Neuronal stem cell (in vitro differentiated cells): ENCODE measurements at regions not wholly inside any gene's neighbourhood (a gene's known extent, or its start where the extent isn't known, plus 50 kb on each side); places are given as distances from the start of the nearest gene placed in this dataset.

Source experiments
- DNase-seq: peaks from one replicate; pipeline ENCODE4 v3.0.0-alpha.2; 2013; ENCODE audit warnings: low spot score
- H2AFZ ChIP-seq: one replicate; pipeline ENCODE4 v1.6.1; 2013; ENCODE audit warnings: mild to moderate bottlenecking, low read length, inconsistent platforms
- H2AK5ac ChIP-seq: 2 replicates; pipeline ENCODE4 v1.6.1; 2013; ENCODE audit warnings: low read depth, mild to moderate bottlenecking, inconsistent platforms, low read length, moderate library complexity, mixed read lengths
- H2BK120ac ChIP-seq: 2 replicates; pipeline ENCODE4 v1.6.1; 2013; ENCODE audit warnings: low read depth, mild to moderate bottlenecking, inconsistent platforms, low read length, moderate library complexity, mixed read lengths
- H2BK12ac ChIP-seq: one replicate; pipeline ENCODE4 v1.6.1; 2013; ENCODE audit warnings: low read length, inconsistent platforms
- H2BK15ac ChIP-seq: 2 replicates; pipeline ENCODE4 v1.6.1; 2013; ENCODE audit warnings: mild to moderate bottlenecking, low read length, inconsistent platforms, mixed read lengths
- H2BK5ac ChIP-seq: one replicate; pipeline ENCODE4 v1.6.1; 2013; ENCODE audit warnings: inconsistent platforms, mild to moderate bottlenecking, low read length, moderate library complexity
- H3K14ac ChIP-seq: one replicate; pipeline ENCODE4 v1.6.1; 2013; ENCODE audit warnings: low read length, inconsistent platforms
- H3K18ac ChIP-seq: 2 replicates; pipeline ENCODE4 v1.6.1; 2013; ENCODE audit warnings: low read length, inconsistent platforms
- H3K23ac ChIP-seq: 2 replicates; pipeline ENCODE4 v1.6.1; 2013; ENCODE audit warnings: low read depth, mild to moderate bottlenecking, mixed read lengths, low read length, inconsistent platforms; ENCODE audit not compliant: poor library complexity
- H3K27ac ChIP-seq: replicated peaks from 3 replicates; pipeline ENCODE4 v1.5.1; 2013; ENCODE audit warnings: low read length, inconsistent platforms
- H3K27me3 ChIP-seq, 3 experiments: 2 replicates each; pipeline ENCODE4 v1.6.1; 2013; ENCODE audit warnings: low read length in 3 of 3, mild to moderate bottlenecking in 2 of 3, inconsistent platforms in 1 of 3, low read depth in 1 of 3, mixed read lengths in 1 of 3, moderate library complexity in 1 of 3; ENCODE audit not compliant: control insufficient read depth in 3 of 3, insufficient read depth in 3 of 3
- H3K36me3 ChIP-seq, 2 donors: replicated peaks in 1 of 2; 2 replicates each; pipeline ENCODE4 v1.6.1; 2013; ENCODE audit warnings: low read length in 2 of 2; ENCODE audit not compliant: control insufficient read depth in 2 of 2, insufficient read depth in 2 of 2
- H3K4ac ChIP-seq: 2 replicates; pipeline ENCODE4 v1.6.1; 2013; ENCODE audit warnings: inconsistent platforms, mild to moderate bottlenecking, low read length, moderate library complexity
- H3K4me1 ChIP-seq, 2 donors: 1 replicate in 1 of 2; 2 replicates in 1 of 2; pipeline ENCODE4 v1.6.1; 2013; ENCODE audit warnings: low read length in 2 of 2, low read depth in 1 of 2; ENCODE audit not compliant: control insufficient read depth in 2 of 2, insufficient read depth in 1 of 2
- H3K4me2 ChIP-seq: one replicate; pipeline ENCODE4 v1.6.1; 2013; ENCODE audit warnings: mild to moderate bottlenecking, low read length, inconsistent platforms; ENCODE audit not compliant: insufficient read depth, poor library complexity, severe bottlenecking
- H3K4me3 ChIP-seq, 2 donors: 2 replicates each; pipeline ENCODE4 v1.5.1; 2013; ENCODE audit warnings: low read length in 2 of 2, mild to moderate bottlenecking in 2 of 2, inconsistent platforms in 1 of 2, moderate library complexity in 1 of 2
- H3K79me1 ChIP-seq: one replicate; pipeline ENCODE4 v1.6.1; 2013; ENCODE audit warnings: low read depth, mild to moderate bottlenecking, inconsistent platforms, low read length, moderate library complexity
- H3K9ac ChIP-seq: one replicate; pipeline ENCODE4 v1.6.1; 2013; ENCODE audit warnings: mild to moderate bottlenecking, low read depth, low read length, inconsistent platforms; ENCODE audit not compliant: poor library complexity
- H3K9me3 ChIP-seq, 2 donors: replicated peaks in 1 of 2; 2 replicates each; pipeline versions ENCODE3 to v1.6.1; 2013; ENCODE audit warnings: low read length in 2 of 2, mild to moderate bottlenecking in 2 of 2, inconsistent platforms in 1 of 2, low read depth in 1 of 2, mixed read lengths in 1 of 2, moderate library complexity in 1 of 2; ENCODE audit not compliant: control insufficient read depth in 2 of 2, insufficient read depth in 1 of 2
- H4K8ac ChIP-seq: one replicate; pipeline ENCODE4 v1.6.1; 2013; ENCODE audit warnings: low read depth, mild to moderate bottlenecking, inconsistent platforms, low read length, moderate library complexity
- H4K91ac ChIP-seq: one replicate; pipeline ENCODE4 v1.6.1; 2013; ENCODE audit warnings: low read length, low read depth, mild to moderate bottlenecking, inconsistent platforms; ENCODE audit not compliant: poor library complexity
- WGBS, 2 donors: extraction: QIAGEN DNeasy Blood & Tissue Kit; methylation state at CpG; one replicate each; pipeline ENCODE4 v1.1.7; 2013; ENCODE audit warnings: missing lambda C conversion rate in 2 of 2, mixed read lengths in 1 of 2; ENCODE audit not compliant: insufficient read length in 2 of 2, insufficient replicate concordance in 1 of 2; ENCODE audit errors: extremely low coverage in 2 of 2; 5-methylcytosine and 5-hydroxymethylcytosine counted together

DNA sequence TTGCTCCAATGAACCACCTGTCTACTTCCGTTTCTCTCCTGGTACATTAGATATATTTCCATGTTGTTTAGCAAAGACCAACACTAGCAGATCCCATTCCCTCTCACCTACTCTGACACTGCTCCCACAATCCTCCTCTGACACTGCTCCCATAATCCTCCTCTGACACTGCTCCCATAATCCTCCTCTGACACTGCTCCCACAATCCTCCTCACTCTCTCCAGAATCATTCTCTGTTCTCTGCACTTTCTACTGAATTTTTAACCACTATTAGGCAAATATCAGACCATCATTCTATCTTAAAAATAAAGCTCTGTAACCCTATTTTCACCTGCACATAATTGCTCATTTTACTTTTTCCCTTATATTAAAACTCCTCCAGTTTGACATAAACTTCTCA, 578.5 kb upstream of the PCDH20 start:
- H3K9ac ChIP-seq, result no peak overlapping the region
- H3K4me2 ChIP-seq, result no peak overlapping the region
- H3K36me3 ChIP-seq, result no peaks in the 10 kb centered on the region
- H4K91ac ChIP-seq, result no peak overlapping the region
- no CpG with 5 or more reads among the region's 1 CpG for WGBS, 2 donors
- H3K4me3 ChIP-seq, result no peak overlapping the region
- no peak overlapping the region for H3K27ac ChIP-seq
- H2BK12ac ChIP-seq, result no peak overlapping the region
- no peak overlapping the region for H2BK120ac ChIP-seq
- peak overlapping the region; percentile 0 for H2AFZ ChIP-seq
- no peaks in the 10 kb centered on the region for H3K79me1 ChIP-seq
- no peak overlapping the region for H2BK15ac ChIP-seq
- H3K27me3 ChIP-seq, result no peaks in the 10 kb centered on the region
- H3K23ac ChIP-seq, result no peak overlapping the region
- no peak overlapping the region for H3K4ac ChIP-seq
- H3K18ac ChIP-seq, result no peak overlapping the region
- H2AK5ac ChIP-seq, result no peak overlapping the region
- no peak overlapping the region for H3K14ac ChIP-seq
- no peaks in the 10 kb centered on the region for H3K4me1 ChIP-seq
- no peak overlapping the region for H4K8ac ChIP-seq
- no peaks in the 10 kb centered on the region for H3K9me3 ChIP-seq
- H2BK5ac ChIP-seq, result no peak overlapping the region
- DNase-seq, result no peak

DNA sequence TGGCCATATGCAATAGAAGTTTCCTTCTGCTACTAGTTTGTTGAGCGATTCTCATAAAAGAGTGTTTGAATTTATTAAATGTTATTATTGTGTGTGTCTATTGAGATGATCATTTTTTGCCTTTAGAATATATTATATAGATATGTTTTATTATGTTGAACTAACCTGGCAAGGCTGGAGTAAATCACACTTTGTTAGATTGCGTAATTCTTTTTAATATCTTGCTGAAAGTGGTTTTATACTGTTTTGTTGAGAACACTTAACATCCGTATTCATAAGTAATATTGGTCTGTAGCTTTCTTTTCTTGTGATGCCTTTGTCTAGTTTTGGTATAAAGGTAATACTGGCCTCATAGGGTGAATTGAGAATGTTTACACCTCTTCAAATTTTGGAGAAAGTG, 574.3 kb upstream of the PCDH20 start:
- Histone ChIP-seq H2BK15ac (no peak overlapping the region), H3K9ac (no peak overlapping the region), H3K9me3 (no peaks in the 10 kb centered on the region), H3K18ac (no peak overlapping the region), H3K23ac (no peak overlapping the region), H3K14ac (no peak overlapping the region), H3K4me2 (no peak overlapping the region), H3K79me1 (no peaks in the 10 kb centered on the region), H3K4ac (no peak overlapping the region), H2BK120ac (no peak overlapping the region), H2BK12ac (no peak overlapping the region), H3K27me3 (no peaks in the 10 kb centered on the region), H3K36me3 (no peaks in the 10 kb centered on the region), H2BK5ac (no peak overlapping the region), H2AK5ac (no peak overlapping the region), H3K4me1 (no peaks in the 10 kb centered on the region), H4K91ac (no peak overlapping the region), H3K27ac (no peak overlapping the region), H3K4me3 (no peak overlapping the region), H2AFZ (no peak overlapping the region), H4K8ac (no peak overlapping the region)
- no CpG with 5 or more reads among the region's 3 CpGs for WGBS, 2 donors
- no peak for DNase-seq

GRCh38 chr13:61988810-61989209, 573.2 kb upstream of the PCDH20 start:
- H4K91ac ChIP-seq, result no peak overlapping the region
- H2BK5ac ChIP-seq, result no peak overlapping the region
- no peak overlapping the region for H3K18ac ChIP-seq
- H2BK12ac ChIP-seq, result no peak overlapping the region
- H3K14ac ChIP-seq, result no peak overlapping the region
- DNase-seq, result no peak
- no peak overlapping the region for H4K8ac ChIP-seq
- no peak overlapping the region for H3K4me3 ChIP-seq
- no peak overlapping the region for H2AK5ac ChIP-seq
- no peak overlapping the region for H3K9ac ChIP-seq
- H3K4ac ChIP-seq, result no peak overlapping the region
- no peaks in the 10 kb centered on the region for H3K4me1 ChIP-seq
- H3K27ac ChIP-seq, result no peak overlapping the region
- no peaks in the 10 kb centered on the region for H3K9me3 ChIP-seq
- H3K36me3 ChIP-seq, result no peaks in the 10 kb centered on the region
- no peak overlapping the region for H2BK120ac ChIP-seq
- H3K27me3 ChIP-seq, result no peaks in the 10 kb centered on the region
- H3K79me1 ChIP-seq, result no peaks in the 10 kb centered on the region
- H3K4me2 ChIP-seq, result no peak overlapping the region
- no CpG with 5 or more reads among the region's 2 CpGs for WGBS, 2 donors
- H2BK15ac ChIP-seq, result no peak overlapping the region
- no peak overlapping the region for H3K23ac ChIP-seq
- no peak overlapping the region for H2AFZ ChIP-seq

DNA sequence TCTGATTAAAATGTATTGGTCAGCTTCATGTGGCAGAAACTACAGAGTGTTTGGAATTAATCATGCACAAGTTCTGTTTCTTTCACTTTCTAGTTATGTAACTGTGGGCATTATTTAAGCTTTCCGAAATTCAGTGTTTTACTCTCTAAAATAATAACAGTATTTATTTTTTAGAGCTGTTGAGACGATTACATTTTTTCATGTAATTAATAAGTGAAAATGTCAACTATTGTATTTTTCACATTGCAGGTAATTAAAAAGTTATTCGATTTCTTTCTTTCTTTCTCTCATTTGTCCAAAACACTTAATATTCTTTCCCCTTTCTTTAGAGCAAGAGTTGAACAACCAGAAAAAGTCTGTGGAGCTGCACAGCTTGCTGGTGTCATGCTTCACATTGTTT, 559.4 kb upstream of the PCDH20 start:
- Histone ChIP-seq H3K23ac (no peak overlapping the region), H3K27ac (no peak overlapping the region), H4K8ac (no peak overlapping the region), H3K9ac (no peak overlapping the region), H3K4me3 (no peak overlapping the region), H3K4me2 (no peak overlapping the region), H2BK12ac (no peak overlapping the region), H2AFZ (no peak overlapping the region), H3K27me3 (no peaks in the 10 kb centered on the region), H3K4ac (no peak overlapping the region), H3K18ac (no peak overlapping the region), H2BK5ac (no peak overlapping the region), H3K79me1 (no peaks in the 10 kb centered on the region), H4K91ac (no peak overlapping the region), H2BK15ac (no peak overlapping the region), H3K4me1 (peaks cover 0 to 3% of the 10 kb centered on the region in 2 donors), H3K14ac (no peak overlapping the region), H3K36me3 (no peaks in the 10 kb centered on the region), H3K9me3 (peaks cover 0 to 3% of the 10 kb centered on the region in 2 donors), H2BK120ac (no peak overlapping the region), H2AK5ac (no peak overlapping the region)
- no peak for DNase-seq
- WGBS, 2 donors, result no CpG with 5 or more reads among the region's 3 CpGs
